ENCODE measurements at regions not wholly inside any gene's neighbourhood (a gene's known extent, or its start where the extent isn't known, plus 50 kb on each side); places are given as distances from the start of the nearest gene placed in this dataset.

DNA sequence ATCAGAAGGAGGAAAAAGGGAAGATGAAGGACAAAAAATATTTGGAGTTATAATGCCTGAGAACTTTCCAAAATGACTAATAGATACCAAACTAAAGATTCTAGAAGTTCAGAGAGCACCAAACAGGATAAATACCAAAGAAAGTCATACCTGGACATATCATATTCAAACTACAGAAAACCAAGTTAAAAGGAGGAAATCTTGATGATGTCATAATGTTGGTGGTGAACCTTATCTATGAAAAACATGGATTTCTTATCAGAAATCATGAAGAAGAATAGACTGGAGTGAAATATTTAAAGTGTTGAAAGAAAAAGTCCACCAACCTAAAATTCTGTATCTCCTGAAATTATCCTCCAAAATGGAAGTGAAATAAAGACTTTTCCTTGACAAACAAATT, 389.2 kb downstream of the JRKL start:
- TF ChIP-seq, protein P1, sequence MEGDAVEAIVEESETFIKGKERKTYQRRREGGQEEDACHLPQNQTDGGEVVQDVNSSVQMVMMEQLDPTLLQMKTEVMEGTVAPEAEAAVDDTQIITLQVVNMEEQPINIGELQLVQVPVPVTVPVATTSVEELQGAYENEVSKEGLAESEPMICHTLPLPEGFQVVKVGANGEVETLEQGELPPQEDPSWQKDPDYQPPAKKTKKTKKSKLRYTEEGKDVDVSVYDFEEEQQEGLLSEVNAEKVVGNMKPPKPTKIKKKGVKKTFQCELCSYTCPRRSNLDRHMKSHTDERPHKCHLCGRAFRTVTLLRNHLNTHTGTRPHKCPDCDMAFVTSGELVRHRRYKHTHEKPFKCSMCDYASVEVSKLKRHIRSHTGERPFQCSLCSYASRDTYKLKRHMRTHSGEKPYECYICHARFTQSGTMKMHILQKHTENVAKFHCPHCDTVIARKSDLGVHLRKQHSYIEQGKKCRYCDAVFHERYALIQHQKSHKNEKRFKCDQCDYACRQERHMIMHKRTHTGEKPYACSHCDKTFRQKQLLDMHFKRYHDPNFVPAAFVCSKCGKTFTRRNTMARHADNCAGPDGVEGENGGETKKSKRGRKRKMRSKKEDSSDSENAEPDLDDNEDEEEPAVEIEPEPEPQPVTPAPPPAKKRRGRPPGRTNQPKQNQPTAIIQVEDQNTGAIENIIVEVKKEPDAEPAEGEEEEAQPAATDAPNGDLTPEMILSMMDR (IDR thresholded peaks at IDR 0.05; ENCODE audit: low read depth, low read length, poor library complexity, severe bottlenecking) = no peak
- no peak for TF ChIP-seq EZH2phosphoT487 (IDR thresholded peaks at IDR 0.05; ENCODE audit: borderline replicate concordance, low read length)
